Progenitor cell of endocrine pancreas (in vitro differentiated cells): ENCODE measurements at regions not wholly inside any gene's neighbourhood (a gene's known extent, or its start where the extent isn't known, plus 50 kb on each side); places are given as distances from the start of the nearest gene placed in this dataset.

Experiments
- DNase-seq: peaks from one replicate; pipeline ENCODE4 v3.0.0; 2021; ENCODE audit warnings: low spot score; ENCODE audit not compliant: unreplicated experiment
- H3K27ac Mint-ChIP-seq: 2 replicates; pipeline ENCODE4 v1.8.0; 2021; ENCODE audit warnings: mild to moderate bottlenecking, moderate library complexity, mixed read lengths
- H3K27me3 Mint-ChIP-seq: 2 replicates; pipeline ENCODE4 v1.8.0; 2021; ENCODE audit warnings: mixed read lengths
- H3K36me3 Mint-ChIP-seq: 2 replicates; pipeline ENCODE4 v1.8.0; 2022; ENCODE audit warnings: mixed read lengths; ENCODE audit not compliant: insufficient read depth
- H3K4me1 Mint-ChIP-seq: 2 replicates; pipeline ENCODE4 v1.8.0; 2021; ENCODE audit warnings: low read depth, mixed read lengths
- H3K4me3 Mint-ChIP-seq: 2 replicates; pipeline ENCODE4 v1.8.0; 2021; ENCODE audit warnings: low read depth, mild to moderate bottlenecking, moderate library complexity, mixed read lengths
- H3K9me3 Mint-ChIP-seq: 2 replicates; pipeline ENCODE4 v1.8.0; 2021; ENCODE audit warnings: low read depth, mixed read lengths
- TF ChIP-seq, protein P1 (sequence below): fragments of 200-600 bp; sonication (generic); IDR thresholded peaks from one replicate; pipeline ENCODE4 v1.5.0; 2021; ENCODE audit warnings: antibody characterized with exemption, mild to moderate bottlenecking; ENCODE audit not compliant: unreplicated experiment

- H3K27ac Mint-ChIP-seq, result no peak overlapping the region
- no peaks in the 10 kb centered on the region for H3K27me3 Mint-ChIP-seq
- TF ChIP-seq, protein P1, sequence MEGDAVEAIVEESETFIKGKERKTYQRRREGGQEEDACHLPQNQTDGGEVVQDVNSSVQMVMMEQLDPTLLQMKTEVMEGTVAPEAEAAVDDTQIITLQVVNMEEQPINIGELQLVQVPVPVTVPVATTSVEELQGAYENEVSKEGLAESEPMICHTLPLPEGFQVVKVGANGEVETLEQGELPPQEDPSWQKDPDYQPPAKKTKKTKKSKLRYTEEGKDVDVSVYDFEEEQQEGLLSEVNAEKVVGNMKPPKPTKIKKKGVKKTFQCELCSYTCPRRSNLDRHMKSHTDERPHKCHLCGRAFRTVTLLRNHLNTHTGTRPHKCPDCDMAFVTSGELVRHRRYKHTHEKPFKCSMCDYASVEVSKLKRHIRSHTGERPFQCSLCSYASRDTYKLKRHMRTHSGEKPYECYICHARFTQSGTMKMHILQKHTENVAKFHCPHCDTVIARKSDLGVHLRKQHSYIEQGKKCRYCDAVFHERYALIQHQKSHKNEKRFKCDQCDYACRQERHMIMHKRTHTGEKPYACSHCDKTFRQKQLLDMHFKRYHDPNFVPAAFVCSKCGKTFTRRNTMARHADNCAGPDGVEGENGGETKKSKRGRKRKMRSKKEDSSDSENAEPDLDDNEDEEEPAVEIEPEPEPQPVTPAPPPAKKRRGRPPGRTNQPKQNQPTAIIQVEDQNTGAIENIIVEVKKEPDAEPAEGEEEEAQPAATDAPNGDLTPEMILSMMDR, result no peak
- no peaks in the 10 kb centered on the region for H3K9me3 Mint-ChIP-seq
- no peaks in the 10 kb centered on the region for H3K36me3 Mint-ChIP-seq
- peaks cover 3% of the 10 kb centered on the region for H3K4me1 Mint-ChIP-seq
- DNase-seq, result no peak
- no peak overlapping the region for H3K4me3 Mint-ChIP-seq
These were observed 544.1 kb downstream of the TUSC7 start for GRCh38 chr3:117253636-117254035.

DNA sequence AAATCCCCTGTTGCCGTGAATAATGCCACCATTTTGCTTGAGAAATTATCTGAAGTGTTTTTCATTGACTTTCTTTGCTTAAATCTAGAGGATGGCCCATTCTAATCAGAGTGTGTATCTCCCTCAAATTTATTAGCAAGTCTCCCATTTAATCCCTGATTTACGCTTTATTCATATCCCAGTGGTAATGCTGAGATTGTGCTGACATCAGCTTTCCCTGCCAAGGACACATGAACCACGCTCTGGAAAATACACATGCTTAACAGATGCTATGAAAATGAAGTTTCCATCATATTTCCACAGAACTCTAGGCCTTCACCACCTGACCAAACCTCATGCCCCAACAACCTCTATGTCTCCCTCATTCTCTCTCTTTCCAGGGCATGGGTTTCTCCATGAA is 545.4 kb downstream of the TUSC7 start:
- peaks cover 3% of the 10 kb centered on the region for H3K4me1 Mint-ChIP-seq
- no peak overlapping the region for H3K4me3 Mint-ChIP-seq
- DNase-seq, result no peak

GRCh38 chr3:117255736-117256135 is 546.2 kb downstream of the TUSC7 start:
- H3K9me3 Mint-ChIP-seq, result no peaks in the 10 kb centered on the region
- DNase-seq, result no peak
- no peak overlapping the region for H3K4me3 Mint-ChIP-seq
- no peak overlapping the region for H3K27ac Mint-ChIP-seq
- TF ChIP-seq, protein P1, result no peak
- H3K36me3 Mint-ChIP-seq, result no peaks in the 10 kb centered on the region
- peaks cover 5% of the 10 kb centered on the region for H3K4me1 Mint-ChIP-seq
- H3K27me3 Mint-ChIP-seq, result no peaks in the 10 kb centered on the region

More for the DNA sequence above, 545.4 kb downstream of the TUSC7 start:
- H3K27ac Mint-ChIP-seq, result no peak overlapping the region
- H3K36me3 Mint-ChIP-seq, result no peaks in the 10 kb centered on the region
- TF ChIP-seq, protein P1, result no peak
- H3K9me3 Mint-ChIP-seq, result no peaks in the 10 kb centered on the region
- no peaks in the 10 kb centered on the region for H3K27me3 Mint-ChIP-seq

DNA sequence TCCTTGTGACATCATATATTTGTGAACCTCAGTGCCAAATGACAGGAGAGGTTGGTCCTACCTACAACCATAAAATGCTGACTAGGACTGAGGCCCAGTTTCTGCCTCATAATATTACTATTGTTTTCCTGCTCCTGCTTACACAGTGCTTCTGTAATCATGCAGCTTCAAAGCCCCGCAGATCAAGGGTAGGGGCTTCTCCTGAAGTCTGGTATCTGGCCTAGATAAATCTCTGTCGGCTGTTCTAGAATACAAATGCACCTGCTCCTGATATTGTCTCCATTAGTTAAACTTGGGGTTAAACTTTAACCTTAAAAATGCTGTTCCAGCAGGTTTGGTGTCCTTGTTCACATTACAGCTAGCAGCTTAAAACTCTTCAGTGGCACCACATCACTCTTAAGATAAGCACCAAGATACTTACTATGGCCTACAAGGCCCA is 552.4 kb downstream of the TUSC7 start:
- Mint-ChIP-seq H3K27ac (peak overlapping the region; percentile 76), H3K4me1 (peaks cover 25% of the 10 kb centered on the region), H3K27me3 (no peaks in the 10 kb centered on the region), H3K9me3 (peaks cover 9% of the 10 kb centered on the region), H3K36me3 (peaks cover 4% of the 10 kb centered on the region), H3K4me3 (peak overlapping the region; percentile 3)
- TF ChIP-seq, protein P1, result no peak
- no peak for DNase-seq

- TF ChIP-seq, protein P1, result no peak
- H3K9me3 Mint-ChIP-seq, result peaks cover 9% of the 10 kb centered on the region
- H3K27me3 Mint-ChIP-seq, result no peaks in the 10 kb centered on the region
- H3K4me3 Mint-ChIP-seq, result no peak overlapping the region
- H3K4me1 Mint-ChIP-seq, result peaks cover 25% of the 10 kb centered on the region
- no peak overlapping the region for H3K27ac Mint-ChIP-seq
- H3K36me3 Mint-ChIP-seq, result peaks cover 4% of the 10 kb centered on the region
- no peak for DNase-seq
These were observed 553.7 kb downstream of the TUSC7 start for GRCh38 chr3:117263270-117263669.
